ENCODE measurements at regions not wholly inside any gene's neighbourhood (a gene's known extent, or its start where the extent isn't known, plus 50 kb on each side); places are given as distances from the start of the nearest gene placed in this dataset.

DNA sequence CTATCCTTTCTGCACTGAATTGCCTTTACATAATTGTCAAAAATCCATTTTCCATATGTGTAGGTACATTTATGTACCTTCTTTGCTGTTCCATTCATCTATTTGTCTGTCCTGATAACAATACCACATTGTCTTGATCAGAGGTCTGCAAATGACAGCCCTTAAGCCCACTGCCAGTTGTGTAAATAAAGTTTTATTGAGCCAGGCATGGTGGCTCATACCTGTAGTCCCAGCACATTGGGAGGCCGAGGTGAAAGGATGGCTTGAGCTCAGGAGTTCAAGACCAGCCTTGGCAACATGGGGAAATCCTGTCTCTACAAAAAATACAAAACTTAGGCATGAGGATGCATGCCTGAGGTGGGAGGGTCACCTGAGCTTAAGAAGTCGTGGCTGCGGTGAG lies 121.0 kb downstream of the TFCP2L1 start:
- no peak for TF ChIP-seq RAD21 (IDR thresholded peaks at IDR 0.05; ENCODE audit: low read depth)
- TF ChIP-seq CREB1 (IDR thresholded peaks at IDR 0.05; ENCODE audit: low read depth), result no peak
- TF ChIP-seq TEAD4 (IDR thresholded peaks at IDR 0.05), result no peak
- no peak for TF ChIP-seq ZBTB7A (IDR thresholded peaks at IDR 0.05; ENCODE audit: low read depth)
- TF ChIP-seq, protein P1, sequence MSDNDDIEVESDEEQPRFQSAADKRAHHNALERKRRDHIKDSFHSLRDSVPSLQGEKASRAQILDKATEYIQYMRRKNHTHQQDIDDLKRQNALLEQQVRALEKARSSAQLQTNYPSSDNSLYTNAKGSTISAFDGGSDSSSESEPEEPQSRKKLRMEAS (IDR thresholded peaks at IDR 0.05), result no peak
- TF ChIP-seq CEBPB (IDR thresholded peaks at IDR 0.05), result no peak
- TF ChIP-seq YY1 (IDR thresholded peaks at IDR 0.05; ENCODE audit: low read depth), result no peak
- no peak for TF ChIP-seq EP300 (IDR thresholded peaks at IDR 0.05; ENCODE audit: borderline replicate concordance)
- no peak for TF ChIP-seq REST (IDR thresholded peaks at IDR 0.05; ENCODE audit: low read depth)
- no peak for TF ChIP-seq TCF12 (IDR thresholded peaks at IDR 0.05; ENCODE audit: low read depth)
- TF ChIP-seq EGR1 (IDR thresholded peaks at IDR 0.05), result no peak
- TF ChIP-seq, protein P2, sequence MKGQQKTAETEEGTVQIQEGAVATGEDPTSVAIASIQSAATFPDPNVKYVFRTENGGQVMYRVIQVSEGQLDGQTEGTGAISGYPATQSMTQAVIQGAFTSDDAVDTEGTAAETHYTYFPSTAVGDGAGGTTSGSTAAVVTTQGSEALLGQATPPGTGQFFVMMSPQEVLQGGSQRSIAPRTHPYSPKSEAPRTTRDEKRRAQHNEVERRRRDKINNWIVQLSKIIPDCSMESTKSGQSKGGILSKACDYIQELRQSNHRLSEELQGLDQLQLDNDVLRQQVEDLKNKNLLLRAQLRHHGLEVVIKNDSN (IDR thresholded peaks at IDR 0.05), result no peak
- no peak for TF ChIP-seq NFIC (IDR thresholded peaks at IDR 0.05)
